GM13977 (cell line): ENCODE measurements at regions not wholly inside any gene's neighbourhood (a gene's known extent, or its start where the extent isn't known, plus 50 kb on each side); places are given as distances from the start of the nearest gene placed in this dataset.

Experiments
- DNase-seq: peaks from one replicate; pipeline ENCODE4 v3.0.0; 2012; ENCODE audit warnings: low spot score
- in situ Hi-C: fragments of 300-500 bp; cut with MboI; formaldehyde crosslinking; loops from one replicate; pipeline ENCODE4 v1.12.0; 2022; ENCODE audit warnings: low sequenced_read_pairs, low pct_unique_long_range_greater_than_20kb, mixed read lengths, inconsistent platforms; ENCODE audit not compliant: unreplicated experiment
- TF ChIP-seq, protein P1 (sequence below): IDR thresholded peaks from 2 replicates; pipeline ENCODE4 v1.5.1; 2012; ENCODE audit warnings: mild to moderate bottlenecking, control low read depth; ENCODE audit not compliant: insufficient read depth; ENCODE audit errors: extremely low read depth, missing control alignments

DNA sequence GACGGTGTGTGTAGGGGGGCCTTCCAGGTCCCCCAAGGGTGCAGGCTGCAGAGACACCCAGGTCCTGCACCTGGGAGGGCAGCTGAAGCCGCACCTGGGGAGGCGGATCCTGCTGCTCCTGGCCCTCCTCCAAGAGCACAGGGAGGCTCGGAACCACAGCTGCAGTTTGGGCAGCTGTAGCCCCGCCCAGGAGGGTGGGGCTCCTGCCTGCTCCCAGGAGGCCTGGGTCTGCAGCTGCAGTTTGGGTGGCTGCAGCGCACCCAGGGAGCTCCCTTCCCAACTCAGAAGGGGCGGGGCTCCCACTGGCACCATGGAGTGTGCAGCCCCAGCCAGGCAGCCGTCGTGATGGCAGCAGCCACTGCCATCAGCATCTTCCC, 69.4 kb upstream of the NKD1 start:
- in situ Hi-C loops: no loop called here
- no peak for DNase-seq
- TF ChIP-seq, protein P1, sequence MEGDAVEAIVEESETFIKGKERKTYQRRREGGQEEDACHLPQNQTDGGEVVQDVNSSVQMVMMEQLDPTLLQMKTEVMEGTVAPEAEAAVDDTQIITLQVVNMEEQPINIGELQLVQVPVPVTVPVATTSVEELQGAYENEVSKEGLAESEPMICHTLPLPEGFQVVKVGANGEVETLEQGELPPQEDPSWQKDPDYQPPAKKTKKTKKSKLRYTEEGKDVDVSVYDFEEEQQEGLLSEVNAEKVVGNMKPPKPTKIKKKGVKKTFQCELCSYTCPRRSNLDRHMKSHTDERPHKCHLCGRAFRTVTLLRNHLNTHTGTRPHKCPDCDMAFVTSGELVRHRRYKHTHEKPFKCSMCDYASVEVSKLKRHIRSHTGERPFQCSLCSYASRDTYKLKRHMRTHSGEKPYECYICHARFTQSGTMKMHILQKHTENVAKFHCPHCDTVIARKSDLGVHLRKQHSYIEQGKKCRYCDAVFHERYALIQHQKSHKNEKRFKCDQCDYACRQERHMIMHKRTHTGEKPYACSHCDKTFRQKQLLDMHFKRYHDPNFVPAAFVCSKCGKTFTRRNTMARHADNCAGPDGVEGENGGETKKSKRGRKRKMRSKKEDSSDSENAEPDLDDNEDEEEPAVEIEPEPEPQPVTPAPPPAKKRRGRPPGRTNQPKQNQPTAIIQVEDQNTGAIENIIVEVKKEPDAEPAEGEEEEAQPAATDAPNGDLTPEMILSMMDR: no peak

DNA sequence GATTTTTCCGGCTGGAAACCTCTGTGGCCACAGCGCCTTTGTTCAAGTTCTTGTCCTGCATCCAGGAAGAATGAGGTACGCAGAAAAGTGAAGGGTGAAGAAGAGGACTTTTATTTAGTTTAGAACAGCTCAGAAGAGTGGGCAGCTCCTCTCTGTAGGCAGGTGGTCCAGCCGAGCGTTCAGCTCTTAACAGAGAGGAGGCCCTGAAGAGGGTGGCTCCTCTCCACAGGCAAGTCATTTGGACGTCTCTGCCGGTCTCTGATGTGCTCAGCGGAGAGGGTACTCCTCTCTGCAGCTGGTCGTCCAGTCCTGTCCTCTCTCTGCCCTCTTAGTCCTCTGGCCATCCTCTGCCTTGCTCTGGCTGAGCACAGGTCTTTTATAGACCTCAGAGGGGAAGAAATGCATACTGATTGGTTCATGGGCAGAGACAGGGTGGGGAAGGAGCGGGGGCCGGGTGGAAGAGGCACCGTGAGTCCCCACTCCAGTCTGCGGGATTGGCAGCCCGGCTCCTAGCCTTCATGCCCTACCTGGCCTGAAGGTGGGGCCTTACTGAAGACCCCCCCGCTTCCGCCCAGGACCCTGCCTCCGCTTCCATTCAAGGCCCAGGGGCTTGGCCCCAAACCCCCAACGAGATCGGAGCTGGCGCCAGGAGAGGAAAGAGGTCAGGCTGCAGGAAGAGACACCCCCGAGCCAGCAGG, 70.0 kb upstream of the NKD1 start:
- in situ Hi-C loops: no loop called here
- DNase-seq: no peak
- TF ChIP-seq, protein P1: no peak

DNA sequence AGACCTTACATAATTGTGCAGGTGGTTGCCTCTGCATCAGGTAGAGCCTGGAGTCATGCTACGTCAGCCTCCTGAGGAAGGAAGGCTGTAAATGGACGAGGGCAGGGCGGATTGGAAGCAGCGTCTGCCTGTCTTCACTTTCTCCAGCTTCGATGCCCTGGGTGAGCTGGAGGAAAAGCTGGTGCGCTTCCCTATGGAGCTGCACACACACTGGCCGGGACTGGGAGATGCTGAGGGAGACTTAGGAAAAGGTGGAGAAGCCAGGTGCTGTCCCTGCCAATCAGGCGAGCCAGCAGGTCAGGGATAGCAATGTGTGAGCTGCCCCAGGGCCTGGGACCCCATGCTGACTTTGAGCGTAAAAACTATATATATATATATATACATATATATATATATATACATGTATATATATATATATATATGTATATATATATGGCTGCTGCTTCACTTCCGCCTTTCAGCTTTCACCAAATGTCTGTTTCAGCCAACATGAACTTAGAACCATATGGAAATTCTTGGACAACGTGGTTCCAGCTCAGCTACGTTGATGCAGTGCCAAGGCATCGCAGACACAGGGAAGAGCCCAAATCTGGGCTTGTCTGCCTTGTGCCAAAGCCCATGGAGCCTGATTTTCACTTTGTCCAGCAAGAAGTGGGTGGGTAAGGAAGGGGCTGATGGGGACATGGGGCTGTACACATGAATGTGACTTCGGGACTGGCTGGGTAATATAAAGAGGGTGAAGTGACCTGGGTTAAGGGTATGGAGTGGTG, 71.5 kb upstream of the NKD1 start:
- in situ Hi-C loops: no loop called here
- TF ChIP-seq, protein P1: no peak

GRCh38 chr16:50475170-50475569, 73.0 kb upstream of the NKD1 start:
- in situ Hi-C loops: no loop called here
- DNase-seq: no peak
- TF ChIP-seq, protein P1: no peak

More for the DNA sequence above, 71.5 kb upstream of the NKD1 start:
- no peak for DNase-seq

DNA sequence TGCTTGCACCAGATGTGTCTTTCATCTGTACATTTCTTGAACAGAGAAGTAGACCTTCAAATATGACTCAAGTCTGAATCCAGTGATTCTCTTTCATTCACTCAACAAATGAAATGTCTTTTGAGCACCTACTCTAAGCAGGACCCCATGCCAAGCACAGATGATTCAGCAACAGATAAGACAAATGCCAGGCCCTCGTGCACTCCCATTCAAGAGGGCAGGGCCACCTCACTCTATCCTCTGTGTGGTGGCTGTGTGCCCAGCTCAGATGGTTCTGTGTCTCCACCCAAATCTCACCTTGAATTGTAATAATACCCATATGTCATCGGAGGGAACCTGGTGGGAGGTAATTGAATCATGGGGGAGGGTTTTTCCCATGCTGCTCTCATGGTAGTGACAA, 74.1 kb upstream of the NKD1 start:
- TF ChIP-seq, protein P1: no peak
- in situ Hi-C loops: no loop called here
- no peak for DNase-seq

GRCh38 chr16:50473356-50473945, 74.7 kb upstream of the NKD1 start:
- in situ Hi-C loops: no loop called here
- no peak for DNase-seq
- TF ChIP-seq, protein P1: no peak
